Heart right ventricle (tissue), 16 donors: ENCODE measurements at regions not wholly inside any gene's neighbourhood (a gene's known extent, or its start where the extent isn't known, plus 50 kb on each side); places are given as distances from the start of the nearest gene placed in this dataset.

Experiments
- ATAC-seq, 8 donors: fragments of 200-7000 bp; cut with Tn5 transposase; one replicate each; pipeline ENCODE4 v1.9.1; 2020; ENCODE audit warnings: mild to moderate bottlenecking in 8 of 8, moderate library complexity in 8 of 8, moderate number of reproducible peaks in 1 of 8
- DNase-seq, 2 donors: peaks; one replicate each; pipeline ENCODE4 v3.0.0-alpha.2; 2020
- H3K27ac ChIP-seq, 10 donors: fragments of 200-600 bp; sonication (generic) in 2 of 10; one replicate each; pipeline versions ENCODE4 v1.5.0 to v1.8.0; 2020 to 2022; ENCODE audit warnings: mild to moderate bottlenecking in 3 of 10
- H3K27me3 ChIP-seq, 7 donors: fragments of 200-600 bp; one replicate each; pipeline ENCODE4 v1.8.0; 2021 to 2022; ENCODE audit warnings: mild to moderate bottlenecking in 2 of 7
- H3K36me3 ChIP-seq, 9 donors: fragments of 200-600 bp; sonication (generic) in 1 of 9; one replicate each; pipeline versions ENCODE4 v1.5.0 to v1.8.0; 2020 to 2022; ENCODE audit warnings: mild to moderate bottlenecking in 2 of 9
- H3K4me1 ChIP-seq, 9 donors: fragments of 200-600 bp; sonication (generic) in 1 of 9; one replicate each; pipeline versions ENCODE4 v1.5.0 to v1.8.0; 2020 to 2022; ENCODE audit warnings: mild to moderate bottlenecking in 4 of 9
- H3K4me3 ChIP-seq, 10 donors: fragments of 200-600 bp; sonication (generic) in 2 of 10; one replicate each; pipeline versions ENCODE4 v1.5.0 to v1.8.0; 2020 to 2022; ENCODE audit warnings: mild to moderate bottlenecking in 7 of 10, moderate library complexity in 2 of 10
- H3K9me3 ChIP-seq, 11 donors: fragments of 200-600 bp in 10 of 11; sonication (generic) in 2 of 11; one replicate each; pipeline versions ENCODE4 v1.5.0 to v1.8.0; 2013 to 2022; ENCODE audit warnings: mild to moderate bottlenecking in 2 of 11, control low read depth in 1 of 11, moderate library complexity in 1 of 11
- CTCF ChIP-seq, 9 donors: fragments of 200-600 bp; sonication (generic) in 2 of 9; IDR thresholded peaks; one replicate each; pipeline versions ENCODE4 v1.5.0 to v1.8.0; 2021 to 2022; ENCODE audit warnings: antibody characterized with exemption in 9 of 9, mild to moderate bottlenecking in 5 of 9, moderate library complexity in 1 of 9
- WGBS, 2 donors: extraction: QIAGEN DNeasy Blood & Tissue Kit; methylation state at CpG; one replicate each; pipeline ENCODE4 v1.1.7; 2013; ENCODE audit warnings: inconsistent platforms in 1 of 2; 5-methylcytosine and 5-hydroxymethylcytosine counted together
- intact Hi-C, 10 donors: fragments of 100-400 bp; cut with DNase I; formaldehyde crosslinking; loops; one replicate each; pipeline versions ENCODE4 v1.11.1 to v1.14.2; 2022
- donor health status: Arrhythmogenic right ventricular cardiomyopathy.
- donor health status: ischemic (EF 13 %, LVEDD 7.1; RV severe dilation, severe dysfunction).
- donor health status: healthy with polysubstance abuse.
- donor health status: DM: no; HTN: yes; CAD: no.
- donor health status: DM: no; HTN: no; CAD: no.
- donor health status: ischemic (EF 25% LVEDD 6.9; RV normal size, moderate dysfunction).
- donor health status: ischemic (EF 25% LVEDD 5.7; RV mildly dilated, moderate dysfunction).
- donor health status: healthy.
- donor health status: DM: yes; HTN: yes; CAD: no.
- donor health status: Ischemic cardiomyopathy.
- donor health status: ischemic (EF 35%, LVEDD 5.7; RV mildly dilated, moderate dysfunction).
- donor health status: nonischemic (EF 11% LVEDD 7.7; RV severe dilation, severe dysfunction).
- donor health status: DM: yes; HTN: yes; CAD: no.
- donor health status: PGD.
- donor health status: ischemic (EF 29% LVEDD 5.4; RV normal size, mild dysfunction).
- donor health status: nonischemic (EF 23%, LVEDD 6.1; RV moderate dilation, normal function).

DNA sequence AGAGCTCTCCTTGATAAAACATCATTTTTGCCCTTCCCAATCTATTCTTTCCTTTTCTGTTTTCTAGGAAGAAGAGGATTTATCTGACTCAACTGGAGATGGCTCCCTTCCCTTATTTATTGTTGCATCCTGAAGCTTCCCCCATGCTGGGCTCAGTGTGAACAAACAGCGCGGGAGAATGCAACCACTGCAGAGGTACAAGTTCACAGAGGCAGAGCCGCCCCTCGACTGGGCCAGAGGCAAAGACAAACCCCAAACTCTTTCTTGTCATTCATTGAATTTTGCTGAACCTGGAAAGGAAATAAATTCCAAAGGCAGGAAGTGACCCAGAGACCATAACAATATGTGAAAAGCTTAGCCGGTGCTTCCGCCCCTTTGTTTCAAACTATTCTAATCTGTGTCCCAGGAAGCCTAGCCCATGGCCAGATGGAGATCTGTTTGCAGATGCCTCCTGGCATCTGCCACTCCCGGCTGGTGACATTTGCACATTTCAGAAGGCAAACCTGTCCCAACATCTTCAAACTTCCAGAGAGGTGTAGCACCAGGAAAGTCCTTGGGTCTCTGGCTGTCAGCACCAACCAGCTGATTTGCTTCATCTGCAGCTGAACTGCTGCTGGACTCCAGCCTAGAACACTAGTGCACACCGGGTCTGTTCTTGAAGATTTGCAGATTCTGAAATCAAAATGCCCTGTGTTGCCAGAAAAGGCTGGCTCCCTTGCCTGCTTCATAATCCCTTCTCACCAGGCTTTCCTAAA, 79.4 kb upstream of the MAP4K3 start:
- TF ChIP-seq CTCF (IDR thresholded peaks at IDR 0.05): peak in 3 of 9 donors; percentile 30 to 45 (median 44)
- intact Hi-C loops: loop anchor here in 9 of 10 donors (2.0 to 10.0 kb wide), 9 partner anchors 76 to 211 kb away; no protein-coding TSS in a partner anchor
- Histone ChIP-seq H3K27ac (peak overlapping the region in 9 of 10 donors; percentile 61 to 90 (median 80)), H3K9me3 (peaks cover 0 to 7% (median 0%) of the 10 kb centered on the region in 11 donors), H3K4me1 (peaks cover 27 to 75% (median 66%) of the 10 kb centered on the region in 9 donors), H3K27me3 (no peaks in the 10 kb centered on the region), H3K36me3 (no peaks in the 10 kb centered on the region), H3K4me3 (no peak overlapping the region)
- ATAC-seq (peak; percentile 70 to 80 (median 76)), DNase-seq (peak; percentile 40 to 68)
- WGBS, 2 donors: 32 to 39% methylated on average over 8 of the region's 8 CpGs

GRCh38 chr2:39517102-39517436, 80.0 kb upstream of the MAP4K3 start:
- 36 to 44% methylated on average over 2 of the region's 2 CpGs for WGBS, 2 donors

DNA sequence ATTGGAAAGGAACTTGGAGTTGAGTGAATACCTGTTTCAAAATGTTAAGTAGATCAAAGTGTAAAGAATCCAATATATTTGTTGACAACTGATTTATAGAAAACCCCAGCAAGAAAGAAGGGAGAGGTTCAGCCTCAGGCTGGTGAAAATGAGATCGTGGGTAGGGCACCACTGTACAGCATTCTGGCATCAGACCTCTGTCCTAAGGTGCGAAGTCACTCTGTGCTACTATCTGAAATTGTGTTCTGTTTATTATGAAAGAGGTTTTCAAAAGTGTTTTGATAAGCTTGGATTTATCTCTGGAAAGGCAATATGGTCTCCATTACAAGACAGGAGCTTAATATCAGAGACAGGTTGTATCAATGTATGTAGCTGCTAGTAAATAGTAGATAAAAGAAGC, 80.5 kb upstream of the MAP4K3 start:
- Histone ChIP-seq H3K27me3 (no peaks in the 10 kb centered on the region), H3K36me3 (no peaks in the 10 kb centered on the region), H3K4me3 (no peak overlapping the region), H3K27ac (peak overlapping the region; percentile 5 to 90 (median 77)), H3K4me1 (peaks cover 22 to 65% (median 55%) of the 10 kb centered on the region in 9 donors), H3K9me3 (peaks cover 0 to 16% (median 4%) of the 10 kb centered on the region in 11 donors)
- intact Hi-C loops: loop anchor here in 9 of 10 donors (2.0 to 10.0 kb wide), 9 partner anchors 75 to 210 kb away; no protein-coding TSS in a partner anchor
- TF ChIP-seq CTCF (IDR thresholded peaks at IDR 0.05): no peak
- WGBS, 2 donors: 61 to 66% methylated on average over 2 of the region's 2 CpGs
- ATAC-seq: no peak
- DNase-seq: no peak

More at GRCh38 chr2:39517102-39517436, 80.0 kb upstream of the MAP4K3 start:
- peak overlapping the region; percentile 5 to 90 (median 77) for H3K27ac ChIP-seq
- H3K9me3 ChIP-seq: peaks cover 0 to 13% (median 4%) of the 10 kb centered on the region in 11 donors
- intact Hi-C loops: loop anchor here in 9 of 10 donors (2.0 to 10.0 kb wide), 9 partner anchors 75 to 210 kb away; no protein-coding TSS in a partner anchor
- DNase-seq (no peak), ATAC-seq (no peak)
- no peak overlapping the region for H3K4me3 ChIP-seq
- peaks cover 27 to 70% (median 60%) of the 10 kb centered on the region in 9 donors for H3K4me1 ChIP-seq
- no peak for TF ChIP-seq CTCF (IDR thresholded peaks at IDR 0.05)
- H3K27me3 ChIP-seq: no peaks in the 10 kb centered on the region
- H3K36me3 ChIP-seq: no peaks in the 10 kb centered on the region

DNA sequence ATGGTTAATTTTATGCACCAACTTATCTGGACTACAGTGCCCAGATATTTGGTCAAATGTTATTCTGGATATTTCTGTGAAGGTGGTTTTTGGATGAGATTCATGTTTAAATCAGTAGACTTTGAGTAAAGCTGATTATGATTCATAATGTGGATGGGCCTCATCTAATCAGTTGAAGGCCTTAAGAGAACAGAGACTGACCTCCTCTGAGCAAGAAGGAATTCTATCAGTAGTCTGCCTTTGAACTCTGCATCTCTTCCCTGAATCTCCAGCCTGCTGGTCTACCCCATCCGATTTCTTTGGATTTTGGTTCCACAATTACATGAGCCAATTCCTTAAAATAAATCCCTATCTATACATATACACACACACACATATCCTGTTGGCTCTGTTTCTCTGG, 82.8 kb upstream of the MAP4K3 start:
- WGBS, 2 donors: 76 to 79% methylated on average over 1 of the region's 1 CpG
- H3K27me3 ChIP-seq: no peaks in the 10 kb centered on the region
- ATAC-seq (no peak), DNase-seq (no peak)
- peaks cover 20 to 65% (median 51%) of the 10 kb centered on the region in 9 donors for H3K4me1 ChIP-seq
- no peak for TF ChIP-seq CTCF (IDR thresholded peaks at IDR 0.05)
- intact Hi-C loops: loop anchor here in 9 of 10 donors (5.0 to 10.0 kb wide), 8 partner anchors 72 to 207 kb away; no protein-coding TSS in a partner anchor
- H3K36me3 ChIP-seq: no peaks in the 10 kb centered on the region
- H3K4me3 ChIP-seq: no peak overlapping the region
- no peak overlapping the region for H3K27ac ChIP-seq
- peaks cover 0 to 16% (median 4%) of the 10 kb centered on the region in 11 donors for H3K9me3 ChIP-seq
